ENCODE measurements at regions not wholly inside any gene's neighbourhood (a gene's known extent, or its start where the extent isn't known, plus 50 kb on each side); places are given as distances from the start of the nearest gene placed in this dataset.

DNA sequence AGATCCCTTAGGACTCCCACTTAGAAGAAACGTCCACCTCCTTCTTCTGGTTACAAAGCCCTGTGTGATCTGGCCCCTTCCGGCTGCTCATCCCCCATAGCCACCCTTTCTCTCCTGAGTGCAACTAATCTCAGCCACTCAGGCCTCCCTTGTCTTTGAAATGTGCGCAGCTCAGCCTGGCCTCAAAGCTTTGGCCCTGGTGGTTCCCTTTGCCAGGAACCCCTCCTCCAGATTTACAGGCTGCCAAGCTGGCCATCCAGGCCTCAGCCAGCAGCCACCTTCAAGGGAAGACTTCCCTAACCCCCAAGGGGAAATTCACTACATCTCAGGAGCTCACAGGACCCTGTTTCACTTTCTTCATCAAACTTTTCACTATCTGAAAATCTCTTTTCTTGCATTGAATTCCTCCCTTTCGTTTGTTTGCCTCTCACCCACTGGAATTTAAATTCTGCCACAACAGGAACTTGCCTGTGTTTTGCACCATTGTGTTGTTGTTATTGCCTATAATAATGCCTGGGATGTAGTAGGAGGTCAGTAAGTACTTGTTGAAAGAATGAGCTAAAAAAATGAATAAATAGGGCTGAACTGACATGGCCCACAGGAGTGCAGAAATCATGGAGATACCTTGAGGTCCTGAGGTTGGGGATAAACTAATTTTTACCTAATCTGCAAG is 109.5 kb upstream of the PFN2 start:
- DNase-seq = no peak

GRCh38 chr3:150079029-150079739 is 108.5 kb upstream of the PFN2 start:
- peak; percentile 99 for DNase-seq

- DNase-seq = no peak
These were observed 107.0 kb upstream of the PFN2 start for GRCh38 chr3:150077581-150078247.

- DNase-seq = no peak
These were observed 106.4 kb upstream of the PFN2 start for GRCh38 chr3:150077107-150077506.

DNA sequence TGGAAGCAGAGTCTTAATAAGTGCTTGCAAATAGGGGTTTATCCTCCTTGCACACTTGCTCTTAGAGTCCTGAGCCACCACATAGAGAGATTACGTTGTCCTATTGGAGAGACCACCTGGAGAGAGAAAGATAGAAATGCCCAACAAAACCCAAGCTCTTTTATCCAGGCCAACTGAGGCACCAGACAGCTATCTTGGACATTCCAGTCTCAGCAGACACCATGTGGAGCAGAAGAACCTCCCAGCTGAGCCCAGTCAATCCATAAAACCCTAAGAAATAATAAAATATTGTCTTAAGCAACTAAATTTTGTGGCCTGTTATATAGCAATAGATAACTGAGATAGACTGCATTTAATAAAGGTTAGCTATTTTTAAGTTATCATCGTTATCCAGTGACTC is 105.7 kb upstream of the PFN2 start:
- no peak for DNase-seq

GRCh38 chr3:150075417-150075865 is 104.7 kb upstream of the PFN2 start:
- DNase-seq = no peak

DNA sequence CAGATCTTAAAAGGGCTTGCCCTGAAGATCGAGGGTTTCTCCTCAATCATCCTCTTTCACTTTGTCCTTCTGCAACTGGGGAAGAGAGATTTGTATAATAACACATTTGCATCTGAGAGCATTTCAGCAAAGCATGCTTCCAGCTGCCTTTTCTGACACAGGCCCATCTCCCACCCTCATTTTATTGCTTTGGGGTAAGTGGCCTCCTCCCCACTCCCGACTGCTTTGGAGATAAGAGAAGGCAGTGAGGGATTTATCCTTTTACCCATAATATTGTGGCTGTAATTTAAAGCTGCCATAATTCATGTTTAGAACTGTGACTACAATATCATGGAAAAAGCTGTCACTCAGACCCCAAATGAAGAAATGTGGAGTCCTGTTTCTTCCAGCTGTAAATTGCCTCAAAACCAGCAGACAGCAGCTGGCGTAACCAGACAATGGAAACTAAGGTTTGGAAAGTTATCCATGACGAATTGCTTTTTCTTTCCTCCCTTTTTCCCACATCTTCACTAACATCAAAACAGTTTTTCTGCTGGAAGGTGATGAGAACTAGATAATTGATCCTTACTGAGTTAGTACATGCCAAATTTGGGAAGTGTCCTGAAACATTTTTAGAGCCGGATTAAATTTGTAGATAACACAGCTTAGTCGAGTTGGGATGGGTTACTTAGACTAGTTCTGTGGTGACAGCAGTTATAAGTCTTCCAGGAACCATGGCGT is 104.2 kb upstream of the PFN2 start:
- no peak for DNase-seq

- DNase-seq = no peak
These were observed 103.6 kb upstream of the PFN2 start for GRCh38 chr3:150074277-150074676.

- no peak for DNase-seq
These were observed 102.8 kb upstream of the PFN2 start for GRCh38 chr3:150073513-150073912.

DNA sequence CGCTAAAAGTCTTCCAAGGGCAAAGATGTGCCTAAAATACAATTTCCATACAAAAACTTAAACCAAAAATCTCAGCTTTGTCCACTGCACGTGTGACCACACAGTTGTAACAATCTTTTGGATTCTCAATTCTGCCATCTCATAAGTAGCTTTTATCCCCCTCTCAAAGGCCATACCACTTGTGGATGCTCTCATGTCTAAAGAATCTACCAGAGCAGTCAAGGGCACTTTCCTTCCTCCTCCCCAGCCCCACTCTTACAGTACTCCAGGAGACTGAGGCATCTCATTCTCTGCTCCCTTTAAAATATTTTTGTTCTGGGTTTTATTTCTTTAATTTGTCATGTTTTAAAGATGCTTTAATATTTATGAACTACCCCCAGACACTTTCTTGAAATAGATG is 102.3 kb upstream of the PFN2 start:
- peak; percentile 9 for DNase-seq

GRCh38 chr3:150072576-150072975 is 101.9 kb upstream of the PFN2 start:
- DNase-seq = no peak

GRCh38 chr3:150070271-150070670 is 99.6 kb upstream of the PFN2 start:
- DNase-seq = no peak

GRCh38 chr3:150069633-150070032 is 98.9 kb upstream of the PFN2 start:
- no peak for DNase-seq

GRCh38 chr3:150069154-150069527 is 98.4 kb upstream of the PFN2 start:
- no peak for DNase-seq

DNA sequence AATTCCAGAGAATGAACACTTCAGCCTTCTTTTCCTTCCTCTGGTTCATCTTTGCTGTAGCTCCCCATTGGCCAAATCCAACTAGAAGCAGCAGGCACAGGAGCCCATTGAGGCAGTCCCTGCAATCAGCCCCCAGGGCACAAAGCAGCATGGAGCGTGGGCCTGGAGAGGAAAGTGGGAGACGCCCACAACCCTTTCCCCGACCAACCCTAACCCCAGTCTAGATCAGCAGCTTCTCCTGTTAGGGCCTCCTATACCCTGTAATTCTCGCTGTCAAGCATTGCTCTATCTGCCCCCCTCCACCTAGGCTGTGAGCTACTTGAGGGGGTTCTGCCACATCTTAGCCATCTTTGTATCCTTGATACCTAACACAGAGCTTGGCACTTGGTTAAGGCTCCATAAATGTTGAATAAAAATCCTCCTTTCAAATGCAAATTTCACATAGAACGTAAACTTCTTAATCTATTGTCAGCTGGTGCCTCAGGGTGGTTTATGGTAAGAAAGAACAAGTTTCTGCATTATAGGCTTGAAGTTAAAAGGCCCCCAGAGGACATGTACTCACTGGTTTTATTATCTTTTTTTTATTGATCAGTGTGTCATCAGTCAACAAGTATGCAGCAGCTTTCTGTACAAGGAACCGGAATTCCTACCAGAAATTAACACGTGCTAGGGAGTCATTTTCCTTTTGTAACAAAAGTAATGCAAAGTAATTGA is 97.9 kb upstream of the PFN2 start:
- DNase-seq = no peak

- no peak for DNase-seq
These were observed 96.9 kb upstream of the PFN2 start for GRCh38 chr3:150067561-150067960.

GRCh38 chr3:150064971-150065370 is 94.3 kb upstream of the PFN2 start:
- DNase-seq = no peak

DNA sequence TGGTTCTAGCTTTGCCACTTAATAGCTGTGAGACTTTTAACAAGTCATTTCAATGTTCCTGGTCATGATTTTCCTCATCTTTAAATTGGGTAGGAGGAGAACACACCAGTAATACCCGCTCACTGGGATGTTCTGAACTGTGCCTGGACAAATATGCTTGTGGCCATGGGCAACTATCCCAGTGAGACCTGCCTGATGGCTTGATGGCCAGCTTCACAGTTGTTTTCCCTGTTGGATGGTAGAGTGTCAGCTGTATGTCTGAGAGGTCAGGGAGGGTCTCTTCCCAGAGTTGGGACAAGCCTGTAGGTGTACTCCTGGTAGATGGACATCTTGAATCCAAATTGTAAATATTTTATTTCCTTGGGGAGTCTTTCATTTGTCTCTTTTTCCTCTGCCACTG is 92.5 kb upstream of the PFN2 start:
- DNase-seq = no peak

DNA sequence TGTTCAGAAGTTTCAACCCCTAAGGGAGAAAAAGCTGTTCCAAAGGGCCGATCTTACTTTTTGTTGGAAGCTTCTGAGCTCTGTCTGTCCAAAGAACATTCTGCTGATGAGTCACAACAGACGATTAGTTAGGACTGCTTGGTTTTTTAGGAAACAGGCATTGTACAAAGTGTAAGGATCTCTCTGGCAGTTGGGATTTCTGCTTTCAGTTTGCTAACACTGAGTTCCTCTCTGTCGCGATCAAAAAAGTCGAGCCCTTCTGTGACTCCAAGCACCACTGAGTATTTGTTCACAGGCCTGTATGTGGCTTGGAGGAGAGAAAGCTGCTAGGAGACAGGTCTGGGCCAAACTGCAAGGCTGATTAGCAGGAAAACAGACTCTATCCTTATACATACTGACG is 91.8 kb upstream of the PFN2 start:
- no peak for DNase-seq

DNA sequence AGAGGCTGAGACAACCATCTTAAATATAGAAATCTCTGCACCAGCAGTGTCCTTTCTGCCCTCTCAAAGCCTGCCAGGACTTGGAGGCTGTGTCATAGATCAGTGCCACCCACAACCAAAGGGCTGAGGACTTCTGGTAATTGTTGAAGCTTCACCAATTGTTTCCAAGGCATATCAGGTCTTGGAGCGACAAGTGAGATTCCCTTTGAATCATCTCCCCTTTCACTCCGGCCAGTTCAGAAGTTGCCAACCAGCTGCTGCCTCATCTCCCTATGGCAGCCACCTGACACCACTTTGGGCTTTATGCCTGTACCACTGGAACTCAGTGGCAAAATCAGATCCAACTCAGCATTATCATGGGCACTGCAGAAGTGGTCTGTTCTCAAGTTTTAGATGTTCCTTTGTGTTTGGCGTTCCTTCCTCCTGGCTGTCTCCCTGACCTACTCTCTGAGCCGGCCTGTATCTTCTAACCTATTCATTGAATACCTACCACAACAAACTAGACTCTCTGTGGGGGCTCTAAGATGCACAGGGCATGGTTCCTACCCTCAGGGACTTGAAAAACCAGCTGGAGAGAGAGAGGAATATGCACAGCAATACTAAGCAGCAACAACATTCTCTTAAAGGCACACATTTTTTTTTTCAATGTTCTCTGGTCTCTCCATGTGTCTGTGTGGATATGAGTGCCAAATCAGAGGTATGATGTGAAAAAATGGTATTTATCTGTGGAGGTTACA is 90.8 kb upstream of the PFN2 start:
- no peak for DNase-seq

DNA sequence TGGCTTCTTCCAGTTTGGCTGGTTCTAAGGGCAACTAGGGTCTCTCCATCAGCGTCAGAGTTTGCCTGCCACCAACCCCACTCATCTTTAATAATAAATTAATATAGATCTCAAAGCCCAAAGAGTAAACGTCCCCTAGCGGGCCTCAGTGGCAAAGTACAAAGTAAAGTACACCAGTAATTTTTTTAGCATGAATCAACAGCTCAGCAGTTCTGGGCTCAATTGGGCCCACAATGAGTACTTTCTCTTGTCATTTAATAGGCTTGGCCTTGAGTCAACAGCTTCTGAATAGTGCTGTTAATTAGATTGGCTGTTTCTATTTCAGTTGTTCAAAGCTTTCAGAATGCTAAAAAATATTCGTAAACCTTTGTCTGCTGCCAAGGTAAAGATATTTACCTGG is 89.0 kb upstream of the PFN2 start:
- DNase-seq = no peak

- no peak for DNase-seq
These were observed 88.5 kb upstream of the PFN2 start for GRCh38 chr3:150059241-150059640.

Data from kidney glomerular epithelial cell (primary cell).